ENCODE measurements at regions not wholly inside any gene's neighbourhood (a gene's known extent, or its start where the extent isn't known, plus 50 kb on each side); places are given as distances from the start of the nearest gene placed in this dataset.

- TF ChIP-seq, protein P1, sequence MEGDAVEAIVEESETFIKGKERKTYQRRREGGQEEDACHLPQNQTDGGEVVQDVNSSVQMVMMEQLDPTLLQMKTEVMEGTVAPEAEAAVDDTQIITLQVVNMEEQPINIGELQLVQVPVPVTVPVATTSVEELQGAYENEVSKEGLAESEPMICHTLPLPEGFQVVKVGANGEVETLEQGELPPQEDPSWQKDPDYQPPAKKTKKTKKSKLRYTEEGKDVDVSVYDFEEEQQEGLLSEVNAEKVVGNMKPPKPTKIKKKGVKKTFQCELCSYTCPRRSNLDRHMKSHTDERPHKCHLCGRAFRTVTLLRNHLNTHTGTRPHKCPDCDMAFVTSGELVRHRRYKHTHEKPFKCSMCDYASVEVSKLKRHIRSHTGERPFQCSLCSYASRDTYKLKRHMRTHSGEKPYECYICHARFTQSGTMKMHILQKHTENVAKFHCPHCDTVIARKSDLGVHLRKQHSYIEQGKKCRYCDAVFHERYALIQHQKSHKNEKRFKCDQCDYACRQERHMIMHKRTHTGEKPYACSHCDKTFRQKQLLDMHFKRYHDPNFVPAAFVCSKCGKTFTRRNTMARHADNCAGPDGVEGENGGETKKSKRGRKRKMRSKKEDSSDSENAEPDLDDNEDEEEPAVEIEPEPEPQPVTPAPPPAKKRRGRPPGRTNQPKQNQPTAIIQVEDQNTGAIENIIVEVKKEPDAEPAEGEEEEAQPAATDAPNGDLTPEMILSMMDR (conservative IDR thresholded peaks at IDR 0.05 in 1 of 2, IDR thresholded peaks at IDR 0.05 in 1 of 2; ENCODE audit: low read depth in 1 of 2, low read length in 2 of 2) = no peak
- TF ChIP-seq EZH2 (IDR thresholded peaks at IDR 0.05; ENCODE audit: low read length, missing control alignments) = no peak
These were observed 525.5 kb downstream of the KIF2B start for GRCh38 chr17:54348234-54348633.
